ENCODE measurements at regions not wholly inside any gene's neighbourhood (a gene's known extent, or its start where the extent isn't known, plus 50 kb on each side); places are given as distances from the start of the nearest gene placed in this dataset.
A peak's percentile ranks its signal among the peaks of the same experiment; 100 is the strongest.

DNA sequence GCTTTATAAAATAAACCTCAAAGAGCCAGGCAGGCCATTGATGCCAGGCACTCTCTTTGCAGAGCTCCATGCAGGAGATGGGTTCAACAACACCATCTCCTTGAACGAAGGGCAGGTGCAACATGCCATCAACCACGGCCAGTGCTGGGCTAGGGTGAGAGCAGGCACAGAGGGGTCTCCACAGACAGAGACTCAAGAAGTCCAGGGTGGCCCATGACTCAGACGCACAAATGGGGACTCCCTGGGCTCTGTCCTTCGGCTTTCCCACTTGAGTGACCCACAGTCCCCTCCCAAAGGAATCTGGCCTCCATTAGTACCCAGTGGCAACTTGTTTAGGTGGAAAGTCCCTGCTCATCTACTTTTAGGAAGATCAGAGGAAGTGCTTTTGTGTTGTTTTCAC, 124.4 kb upstream of the PZP start:
- Histone ChIP-seq H3K9me3 (ENCODE audit: low read length) (no peaks in the 10 kb centered on the region), H4K20me1 (ENCODE audit: insufficient read depth) (no peaks in the 10 kb centered on the region), H3F3A (ENCODE audit: insufficient read depth, low read length, poor library complexity, severe bottlenecking) (no peaks in the 10 kb centered on the region), H3K9me2 (ENCODE audit: insufficient read depth, low read length) (no peaks in the 10 kb centered on the region), H3K4me2 (ENCODE audit: low read length) (no peak overlapping the region), H2AFZ (ENCODE audit: low read depth, low read length) (no peak overlapping the region), H3K36me3 (ENCODE audit: insufficient read depth, low read length) (no peaks in the 10 kb centered on the region), H3K4me3 (ENCODE audit: low read length) (no peak overlapping the region), H3K9ac (ENCODE audit: low read length) (no peak overlapping the region), H3K79me2 (replicated peaks; ENCODE audit: insufficient read depth, low read length) (no peaks in the 10 kb centered on the region), H3K27me3 (ENCODE audit: insufficient read depth, low read depth, low read length) (no peaks in the 10 kb centered on the region), H3K27ac (ENCODE audit: low read length) (no peak overlapping the region)
- no peak for TF ChIP-seq POLR2AphosphoS5 (IDR thresholded peaks at IDR 0.05)
- TF ChIP-seq SMC3 (conservative IDR thresholded peaks at IDR 0.05; ENCODE audit: poor library complexity), result no peak
- no peak for TF ChIP-seq MXI1 (conservative IDR thresholded peaks at IDR 0.05; ENCODE audit: poor library complexity, severe bottlenecking)
- TF ChIP-seq EP300 (conservative IDR thresholded peaks at IDR 0.05; ENCODE audit: poor library complexity, severe bottlenecking), result no peak

DNA sequence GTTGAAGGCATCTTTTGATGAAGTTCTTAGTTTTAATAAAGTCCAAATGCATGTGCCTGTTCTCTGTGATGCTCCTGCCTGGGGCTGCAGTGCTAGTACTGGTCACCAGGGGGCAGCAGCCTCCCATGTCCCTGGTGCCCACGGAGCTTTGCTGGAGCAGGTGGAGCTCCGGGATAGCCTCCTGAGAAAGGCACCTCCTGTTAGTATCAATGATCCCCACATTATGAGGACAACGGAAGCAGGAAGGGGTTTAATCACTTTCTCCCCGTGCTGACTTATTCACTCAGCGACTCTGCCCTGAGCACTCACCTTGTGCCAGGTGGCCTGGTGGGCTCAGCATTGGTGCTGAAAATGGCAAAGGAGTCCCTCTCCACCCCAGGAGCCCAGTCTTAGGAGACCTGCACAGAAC, 123.0 kb upstream of the PZP start:
- Histone ChIP-seq H3K27me3 (ENCODE audit: insufficient read depth, low read depth, low read length) (no peaks in the 10 kb centered on the region), H3K9me2 (ENCODE audit: insufficient read depth, low read length) (no peaks in the 10 kb centered on the region)
- TF ChIP-seq SMC3 (conservative IDR thresholded peaks at IDR 0.05; ENCODE audit: poor library complexity) (peak; percentile 76), EP300 (conservative IDR thresholded peaks at IDR 0.05; ENCODE audit: poor library complexity, severe bottlenecking) (no peak), RAD21 (conservative IDR thresholded peaks at IDR 0.05) (peak; percentile 77), TAF1 (IDR thresholded peaks at IDR 0.05; ENCODE audit: low read depth) (no peak), MXI1 (conservative IDR thresholded peaks at IDR 0.05; ENCODE audit: poor library complexity, severe bottlenecking) (no peak), POLR2AphosphoS5 (IDR thresholded peaks at IDR 0.05) (no peak), REST (IDR thresholded peaks at IDR 0.05; ENCODE audit: borderline replicate concordance) (no peak), EZH2 (IDR thresholded peaks at IDR 0.05; ENCODE audit: borderline replicate concordance, insufficient read depth, low read length, poor library complexity, severe bottlenecking) (no peak)
- TF ChIP-seq, protein P1, sequence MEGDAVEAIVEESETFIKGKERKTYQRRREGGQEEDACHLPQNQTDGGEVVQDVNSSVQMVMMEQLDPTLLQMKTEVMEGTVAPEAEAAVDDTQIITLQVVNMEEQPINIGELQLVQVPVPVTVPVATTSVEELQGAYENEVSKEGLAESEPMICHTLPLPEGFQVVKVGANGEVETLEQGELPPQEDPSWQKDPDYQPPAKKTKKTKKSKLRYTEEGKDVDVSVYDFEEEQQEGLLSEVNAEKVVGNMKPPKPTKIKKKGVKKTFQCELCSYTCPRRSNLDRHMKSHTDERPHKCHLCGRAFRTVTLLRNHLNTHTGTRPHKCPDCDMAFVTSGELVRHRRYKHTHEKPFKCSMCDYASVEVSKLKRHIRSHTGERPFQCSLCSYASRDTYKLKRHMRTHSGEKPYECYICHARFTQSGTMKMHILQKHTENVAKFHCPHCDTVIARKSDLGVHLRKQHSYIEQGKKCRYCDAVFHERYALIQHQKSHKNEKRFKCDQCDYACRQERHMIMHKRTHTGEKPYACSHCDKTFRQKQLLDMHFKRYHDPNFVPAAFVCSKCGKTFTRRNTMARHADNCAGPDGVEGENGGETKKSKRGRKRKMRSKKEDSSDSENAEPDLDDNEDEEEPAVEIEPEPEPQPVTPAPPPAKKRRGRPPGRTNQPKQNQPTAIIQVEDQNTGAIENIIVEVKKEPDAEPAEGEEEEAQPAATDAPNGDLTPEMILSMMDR (IDR thresholded peaks at IDR 0.05; ENCODE audit: poor library complexity, severe bottlenecking), result peak; percentile 77

More for the DNA sequence above, 123.0 kb upstream of the PZP start:
- Histone ChIP-seq H2AFZ (ENCODE audit: low read depth, low read length) (no peak overlapping the region), H3K27ac (ENCODE audit: low read length) (no peak overlapping the region), H3K9ac (ENCODE audit: low read length) (no peak overlapping the region), H4K20me1 (ENCODE audit: insufficient read depth) (no peaks in the 10 kb centered on the region), H3K4me3 (ENCODE audit: low read length) (no peak overlapping the region), H3K36me3 (ENCODE audit: insufficient read depth, low read length) (no peaks in the 10 kb centered on the region), H3K79me2 (replicated peaks; ENCODE audit: insufficient read depth, low read length) (no peaks in the 10 kb centered on the region), H3K4me2 (ENCODE audit: low read length) (no peak overlapping the region), H3K9me3 (ENCODE audit: low read length) (no peaks in the 10 kb centered on the region), H3F3A (ENCODE audit: insufficient read depth, low read length, poor library complexity, severe bottlenecking) (no peaks in the 10 kb centered on the region)
